ENCODE measurements at regions not wholly inside any gene's neighbourhood (a gene's known extent, or its start where the extent isn't known, plus 50 kb on each side); places are given as distances from the start of the nearest gene placed in this dataset.

- Histone ChIP-seq H3K4me1 (ENCODE audit: control insufficient read depth, insufficient read depth, low read length) (no peaks in the 10 kb centered on the region), H3K27me3 (ENCODE audit: control insufficient read depth, insufficient read depth, low read length) (no peaks in the 10 kb centered on the region), H3K4me3 (ENCODE audit: low read length) (no peak overlapping the region), H3K9me3 (ENCODE audit: control insufficient read depth, insufficient read depth, low read length) (no peaks in the 10 kb centered on the region), H3K36me3 (ENCODE audit: control insufficient read depth, insufficient read depth, low read length) (no peaks in the 10 kb centered on the region), H3K27ac (ENCODE audit: low read length) (no peak overlapping the region)
- WGBS (ENCODE audit: insufficient coverage, insufficient read length): no CpG with 5 or more reads among the region's 1 CpG
- no peak for DNase-seq (ENCODE audit: low read depth, low spot score)
Measured at GRCh38 chr9:20054734-20055133, 265.9 kb upstream of the SLC24A2 start.

- DNase-seq (ENCODE audit: low read depth, low spot score): no peak
- no peaks in the 10 kb centered on the region for H3K9me3 ChIP-seq (ENCODE audit: control insufficient read depth, insufficient read depth, low read length)
- no peak overlapping the region for H3K4me3 ChIP-seq (ENCODE audit: low read length)
- no peaks in the 10 kb centered on the region for H3K27me3 ChIP-seq (ENCODE audit: control insufficient read depth, insufficient read depth, low read length)
- WGBS (ENCODE audit: insufficient coverage, insufficient read length): no CpG with 5 or more reads among the region's 4 CpGs
- H3K4me1 ChIP-seq (ENCODE audit: control insufficient read depth, insufficient read depth, low read length): no peaks in the 10 kb centered on the region
- no peaks in the 10 kb centered on the region for H3K36me3 ChIP-seq (ENCODE audit: control insufficient read depth, insufficient read depth, low read length)
- no peak overlapping the region for H3K27ac ChIP-seq (ENCODE audit: low read length)
Measured at GRCh38 chr9:20048985-20049384, 260.1 kb upstream of the SLC24A2 start.

DNA sequence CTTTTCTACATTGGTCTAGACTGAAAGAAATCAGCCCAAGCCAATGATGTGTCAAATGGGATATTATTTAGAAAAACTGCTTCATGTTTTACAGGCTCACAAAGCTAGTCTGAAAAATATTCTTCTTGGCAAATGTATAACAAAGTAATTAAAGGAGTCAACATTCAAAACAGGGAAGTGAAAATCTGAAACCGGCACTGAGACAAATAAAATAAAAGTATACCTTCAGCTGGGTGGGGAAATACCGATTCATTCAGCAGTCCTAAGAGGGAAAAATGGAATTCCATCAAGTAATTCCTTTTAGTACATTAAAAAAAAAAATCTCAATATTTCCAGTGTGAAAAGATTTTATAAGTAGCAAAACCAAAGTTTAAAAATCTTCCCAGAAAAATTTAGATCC is 259.6 kb upstream of the SLC24A2 start:
- Histone ChIP-seq H3K36me3 (ENCODE audit: control insufficient read depth, insufficient read depth, low read length) (no peaks in the 10 kb centered on the region), H3K4me1 (ENCODE audit: control insufficient read depth, insufficient read depth, low read length) (no peaks in the 10 kb centered on the region), H3K27me3 (ENCODE audit: control insufficient read depth, insufficient read depth, low read length) (no peaks in the 10 kb centered on the region), H3K4me3 (ENCODE audit: low read length) (no peak overlapping the region), H3K9me3 (ENCODE audit: control insufficient read depth, insufficient read depth, low read length) (no peaks in the 10 kb centered on the region), H3K27ac (ENCODE audit: low read length) (no peak overlapping the region)
- no peak for DNase-seq (ENCODE audit: low read depth, low spot score)
- no CpG with 5 or more reads among the region's 2 CpGs for WGBS (ENCODE audit: insufficient coverage, insufficient read length)

GRCh38 chr9:20044686-20045085 is 255.8 kb upstream of the SLC24A2 start:
- Histone ChIP-seq H3K4me1 (ENCODE audit: control insufficient read depth, insufficient read depth, low read length) (no peaks in the 10 kb centered on the region), H3K27me3 (ENCODE audit: control insufficient read depth, insufficient read depth, low read length) (no peaks in the 10 kb centered on the region), H3K4me3 (ENCODE audit: low read length) (no peak overlapping the region), H3K36me3 (ENCODE audit: control insufficient read depth, insufficient read depth, low read length) (no peaks in the 10 kb centered on the region), H3K9me3 (ENCODE audit: control insufficient read depth, insufficient read depth, low read length) (no peaks in the 10 kb centered on the region), H3K27ac (ENCODE audit: low read length) (no peak overlapping the region)
- DNase-seq (ENCODE audit: low read depth, low spot score): no peak

- H3K36me3 ChIP-seq (ENCODE audit: control insufficient read depth, insufficient read depth, low read length): no peaks in the 10 kb centered on the region
- H3K4me1 ChIP-seq (ENCODE audit: control insufficient read depth, insufficient read depth, low read length): no peaks in the 10 kb centered on the region
- no peak for DNase-seq (ENCODE audit: low read depth, low spot score)
- H3K27me3 ChIP-seq (ENCODE audit: control insufficient read depth, insufficient read depth, low read length): no peaks in the 10 kb centered on the region
- H3K9me3 ChIP-seq (ENCODE audit: control insufficient read depth, insufficient read depth, low read length): no peaks in the 10 kb centered on the region
- no peak overlapping the region for H3K27ac ChIP-seq (ENCODE audit: low read length)
- WGBS (ENCODE audit: insufficient coverage, insufficient read length): no CpG with 5 or more reads among the region's 1 CpG
- no peak overlapping the region for H3K4me3 ChIP-seq (ENCODE audit: low read length)
Measured at GRCh38 chr9:20043461-20043860, 254.6 kb upstream of the SLC24A2 start.

GRCh38 chr9:20043035-20043434 is 254.2 kb upstream of the SLC24A2 start:
- DNase-seq (ENCODE audit: low read depth, low spot score): no peak
- WGBS (ENCODE audit: insufficient coverage, insufficient read length): no CpG with 5 or more reads among the region's 3 CpGs
- no peaks in the 10 kb centered on the region for H3K9me3 ChIP-seq (ENCODE audit: control insufficient read depth, insufficient read depth, low read length)
- no peaks in the 10 kb centered on the region for H3K27me3 ChIP-seq (ENCODE audit: control insufficient read depth, insufficient read depth, low read length)
- no peak overlapping the region for H3K27ac ChIP-seq (ENCODE audit: low read length)
- no peak overlapping the region for H3K4me3 ChIP-seq (ENCODE audit: low read length)
- H3K4me1 ChIP-seq (ENCODE audit: control insufficient read depth, insufficient read depth, low read length): no peaks in the 10 kb centered on the region
- H3K36me3 ChIP-seq (ENCODE audit: control insufficient read depth, insufficient read depth, low read length): no peaks in the 10 kb centered on the region

GRCh38 chr9:20042128-20042711 is 253.4 kb upstream of the SLC24A2 start:
- no peak for DNase-seq (ENCODE audit: low read depth, low spot score)
- H3K4me1 ChIP-seq (ENCODE audit: control insufficient read depth, insufficient read depth, low read length): no peaks in the 10 kb centered on the region
- H3K27ac ChIP-seq (ENCODE audit: low read length): no peak overlapping the region
- no peaks in the 10 kb centered on the region for H3K27me3 ChIP-seq (ENCODE audit: control insufficient read depth, insufficient read depth, low read length)
- H3K9me3 ChIP-seq (ENCODE audit: control insufficient read depth, insufficient read depth, low read length): no peaks in the 10 kb centered on the region
- H3K4me3 ChIP-seq (ENCODE audit: low read length): no peak overlapping the region
- H3K36me3 ChIP-seq (ENCODE audit: control insufficient read depth, insufficient read depth, low read length): no peaks in the 10 kb centered on the region

DNA sequence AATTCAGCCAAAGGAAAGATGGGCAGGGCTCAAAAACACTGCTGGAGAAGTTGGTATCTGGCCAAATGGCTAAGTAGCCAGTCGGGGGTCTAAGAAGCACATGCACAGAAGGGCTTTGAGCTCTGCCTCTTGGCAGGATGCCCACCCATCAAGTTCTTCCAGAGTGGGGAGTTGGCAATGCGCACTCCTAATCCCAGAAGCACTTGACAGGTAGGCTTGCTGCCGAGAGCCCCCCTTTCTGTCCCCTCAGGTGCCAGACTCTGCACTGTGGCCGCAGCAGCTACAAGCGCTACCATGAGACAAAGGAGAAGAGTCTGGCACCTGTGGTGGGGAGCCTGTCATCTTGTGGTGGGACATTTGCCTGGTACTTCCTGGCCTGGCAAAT is 252.9 kb upstream of the SLC24A2 start:
- Histone ChIP-seq H3K4me1 (ENCODE audit: control insufficient read depth, insufficient read depth, low read length) (no peaks in the 10 kb centered on the region), H3K27ac (ENCODE audit: low read length) (no peak overlapping the region), H3K4me3 (ENCODE audit: low read length) (no peak overlapping the region), H3K36me3 (ENCODE audit: control insufficient read depth, insufficient read depth, low read length) (no peaks in the 10 kb centered on the region), H3K9me3 (ENCODE audit: control insufficient read depth, insufficient read depth, low read length) (no peaks in the 10 kb centered on the region), H3K27me3 (ENCODE audit: control insufficient read depth, insufficient read depth, low read length) (no peaks in the 10 kb centered on the region)
- WGBS (ENCODE audit: insufficient coverage, insufficient read length): no CpG with 5 or more reads among the region's 5 CpGs
- no peak for DNase-seq (ENCODE audit: low read depth, low spot score)

GRCh38 chr9:20040991-20041696 is 252.3 kb upstream of the SLC24A2 start:
- H3K4me1 ChIP-seq (ENCODE audit: control insufficient read depth, insufficient read depth, low read length): no peaks in the 10 kb centered on the region
- WGBS (ENCODE audit: insufficient coverage, insufficient read length): no CpG with 5 or more reads among the region's 14 CpGs
- H3K36me3 ChIP-seq (ENCODE audit: control insufficient read depth, insufficient read depth, low read length): no peaks in the 10 kb centered on the region
- no peak for DNase-seq (ENCODE audit: low read depth, low spot score)
- no peaks in the 10 kb centered on the region for H3K9me3 ChIP-seq (ENCODE audit: control insufficient read depth, insufficient read depth, low read length)
- H3K27ac ChIP-seq (ENCODE audit: low read length): no peak overlapping the region
- H3K27me3 ChIP-seq (ENCODE audit: control insufficient read depth, insufficient read depth, low read length): no peaks in the 10 kb centered on the region
- H3K4me3 ChIP-seq (ENCODE audit: low read length): no peak overlapping the region

DNA sequence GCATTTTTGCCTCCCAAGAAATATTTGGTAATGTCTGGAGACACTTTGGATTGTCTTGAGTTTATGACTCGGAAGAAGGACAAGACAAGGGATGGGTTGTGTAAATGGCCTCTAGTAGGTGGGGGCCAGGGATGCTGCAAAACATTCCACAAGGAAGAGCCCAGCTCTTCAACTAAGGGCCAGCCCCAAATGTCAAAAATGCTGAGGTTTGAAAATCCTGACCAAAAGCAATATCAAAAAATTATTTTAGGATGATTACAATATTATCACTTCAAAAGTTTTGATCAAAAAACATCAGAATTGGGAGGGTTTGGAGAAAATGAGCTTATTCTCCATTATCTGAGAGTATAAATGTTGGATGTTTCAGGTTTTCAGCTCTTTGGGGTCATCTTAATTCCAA is 248.9 kb upstream of the SLC24A2 start:
- no peaks in the 10 kb centered on the region for H3K27me3 ChIP-seq (ENCODE audit: control insufficient read depth, insufficient read depth, low read length)
- DNase-seq (ENCODE audit: low read depth, low spot score): no peak
- no CpG with 5 or more reads among the region's 1 CpG for WGBS (ENCODE audit: insufficient coverage, insufficient read length)
- no peaks in the 10 kb centered on the region for H3K36me3 ChIP-seq (ENCODE audit: control insufficient read depth, insufficient read depth, low read length)
- H3K9me3 ChIP-seq (ENCODE audit: control insufficient read depth, insufficient read depth, low read length): no peaks in the 10 kb centered on the region
- no peak overlapping the region for H3K4me3 ChIP-seq (ENCODE audit: low read length)
- H3K27ac ChIP-seq (ENCODE audit: low read length): no peak overlapping the region
- no peaks in the 10 kb centered on the region for H3K4me1 ChIP-seq (ENCODE audit: control insufficient read depth, insufficient read depth, low read length)

GRCh38 chr9:20033511-20033910 is 244.7 kb upstream of the SLC24A2 start:
- Histone ChIP-seq H3K27me3 (ENCODE audit: control insufficient read depth, insufficient read depth, low read length) (no peaks in the 10 kb centered on the region), H3K4me3 (ENCODE audit: low read length) (no peak overlapping the region), H3K4me1 (ENCODE audit: control insufficient read depth, insufficient read depth, low read length) (no peaks in the 10 kb centered on the region), H3K36me3 (ENCODE audit: control insufficient read depth, insufficient read depth, low read length) (no peaks in the 10 kb centered on the region), H3K9me3 (ENCODE audit: control insufficient read depth, insufficient read depth, low read length) (no peaks in the 10 kb centered on the region), H3K27ac (ENCODE audit: low read length) (no peak overlapping the region)
- DNase-seq (ENCODE audit: low read depth, low spot score): no peak
- WGBS (ENCODE audit: insufficient coverage, insufficient read length): no CpG with 5 or more reads among the region's 2 CpGs

All from iPS DF 6.9 (cell line).